GM23248 (cell line): ENCODE measurements at regions not wholly inside any gene's neighbourhood (a gene's known extent, or its start where the extent isn't known, plus 50 kb on each side); places are given as distances from the start of the nearest gene placed in this dataset.

Experiments used
- EZH2 ChIP-seq: fragments of 200-600 bp; sonication (generic); IDR thresholded peaks from 2 replicates; pipeline ENCODE4 v1.6.1; 2018; ENCODE audit warnings: antibody characterized with exemption, mild to moderate bottlenecking; ENCODE audit not compliant: insufficient read depth, poor library complexity, severe bottlenecking
- EZH2phosphoT487 ChIP-seq: fragments of 200-600 bp; sonication (generic); IDR thresholded peaks from 2 replicates; pipeline ENCODE4 v1.6.1; 2018; ENCODE audit warnings: antibody characterized with exemption, moderate library complexity, mild to moderate bottlenecking, low read depth; ENCODE audit not compliant: insufficient read depth

- TF ChIP-seq EZH2phosphoT487 (no peak), EZH2 (no peak)
These were observed 252.8 kb upstream of the PMFBP1 start for GRCh38 chr16:72424757-72425156.
